NCI-H146 (cell line): ENCODE measurements at regions not wholly inside any gene's neighbourhood (a gene's known extent, or its start where the extent isn't known, plus 50 kb on each side); places are given as distances from the start of the nearest gene placed in this dataset.

Source experiments
- DNase-seq: peaks from one replicate; lab custom pipeline; 2025; lab: John Stamatoyannopoulos, UW

DNA sequence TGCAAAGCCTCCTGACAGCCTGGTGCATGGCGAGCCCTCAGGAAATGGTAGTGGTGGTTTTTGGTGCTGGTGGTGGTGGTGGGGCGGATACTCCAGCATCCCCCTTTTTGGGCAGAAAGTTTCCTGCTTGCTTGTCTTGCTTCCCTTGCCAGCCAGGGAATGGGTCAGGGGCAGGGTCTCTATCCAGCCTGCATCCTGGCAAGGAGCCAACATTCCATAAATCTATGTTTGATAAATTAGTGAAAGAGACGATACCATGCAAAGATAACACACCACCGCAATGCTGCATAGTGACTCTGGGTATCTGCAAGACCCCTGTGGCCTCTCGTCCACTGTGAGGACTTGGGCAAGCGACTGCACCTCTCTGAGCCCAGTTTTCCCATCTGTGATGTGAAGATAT is 246.2 kb downstream of the LRFN2 start:
- DNase-seq, result no peak

GRCh38 chr6:40340196-40340595 is 247.0 kb downstream of the LRFN2 start:
- DNase-seq, result no peak

DNA sequence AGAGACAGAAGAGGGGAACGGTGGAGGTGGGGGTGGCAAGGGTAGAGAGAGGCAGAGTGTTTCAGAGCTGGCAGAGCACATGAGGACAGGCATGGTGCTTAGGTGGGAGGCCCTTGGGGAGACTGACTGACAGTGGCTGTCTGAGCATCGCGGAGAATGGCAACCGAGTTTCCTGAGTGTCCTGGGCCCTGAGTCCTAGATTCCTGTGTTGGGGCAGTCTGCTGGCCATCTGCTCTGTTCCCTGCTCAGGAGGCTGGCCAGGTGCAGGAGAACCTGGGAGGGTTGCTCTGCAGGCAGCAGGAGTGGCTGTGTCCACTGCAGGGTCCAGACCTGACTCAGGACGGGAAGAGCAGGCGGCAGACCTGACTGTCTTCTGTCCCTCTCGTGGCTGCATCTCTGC is 248.9 kb downstream of the LRFN2 start:
- no peak for DNase-seq

- no peak for DNase-seq
These were observed 250.0 kb downstream of the LRFN2 start for GRCh38 chr6:40336940-40337760.

- no peak for DNase-seq
These were observed 250.9 kb downstream of the LRFN2 start for GRCh38 chr6:40336296-40336695.

- no peak for DNase-seq
These were observed 252.5 kb downstream of the LRFN2 start for GRCh38 chr6:40334496-40335270.

DNA sequence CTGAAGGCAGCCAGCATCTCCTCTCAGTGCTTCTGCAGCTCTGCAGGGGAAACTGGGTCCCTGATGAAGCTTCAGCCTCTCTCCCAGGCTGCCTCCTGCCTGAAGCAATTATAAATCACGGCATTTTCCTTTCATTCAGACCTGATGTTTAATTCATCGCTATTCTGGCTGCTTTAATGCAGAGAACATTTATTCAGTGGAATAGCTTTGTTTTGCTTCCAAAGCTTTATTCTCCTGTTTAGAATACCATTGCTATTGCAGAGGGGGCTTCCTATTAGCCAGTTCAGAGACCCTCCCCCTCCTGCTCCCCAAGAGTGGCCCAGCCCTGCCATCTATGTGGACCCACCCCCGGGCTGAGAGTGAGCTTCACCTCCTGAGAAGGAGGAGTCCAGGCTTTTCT is 255.6 kb downstream of the LRFN2 start:
- no peak for DNase-seq

DNA sequence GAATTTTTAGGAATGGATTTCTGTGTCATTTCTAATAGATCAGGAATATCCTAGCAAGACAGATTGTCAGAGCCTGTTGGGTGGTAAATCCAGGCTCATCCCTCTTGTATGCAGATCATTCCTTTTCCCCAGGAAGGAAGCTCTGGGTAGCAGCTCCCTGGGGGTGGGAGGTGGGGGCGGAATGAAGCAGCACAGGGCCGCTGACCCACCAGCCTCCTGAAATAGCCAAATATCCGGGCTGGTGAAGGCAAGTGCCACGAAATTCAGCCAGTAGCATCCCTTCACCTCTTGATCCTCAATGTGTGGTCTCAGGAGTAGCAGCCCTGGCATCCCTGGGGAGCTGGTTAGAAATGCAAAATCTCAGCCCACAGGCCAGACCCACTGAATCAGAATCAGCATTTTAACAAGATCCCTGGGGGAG is 256.9 kb downstream of the LRFN2 start:
- no peak for DNase-seq

GRCh38 chr6:40328986-40329545 is 258.1 kb downstream of the LRFN2 start:
- no peak for DNase-seq

GRCh38 chr6:40328386-40328985 is 258.7 kb downstream of the LRFN2 start:
- DNase-seq, result peak; percentile 56

GRCh38 chr6:40326714-40327421 is 260.3 kb downstream of the LRFN2 start:
- DNase-seq, result peak; percentile 32

GRCh38 chr6:40325791-40326190 is 261.4 kb downstream of the LRFN2 start:
- DNase-seq, result no peak

DNA sequence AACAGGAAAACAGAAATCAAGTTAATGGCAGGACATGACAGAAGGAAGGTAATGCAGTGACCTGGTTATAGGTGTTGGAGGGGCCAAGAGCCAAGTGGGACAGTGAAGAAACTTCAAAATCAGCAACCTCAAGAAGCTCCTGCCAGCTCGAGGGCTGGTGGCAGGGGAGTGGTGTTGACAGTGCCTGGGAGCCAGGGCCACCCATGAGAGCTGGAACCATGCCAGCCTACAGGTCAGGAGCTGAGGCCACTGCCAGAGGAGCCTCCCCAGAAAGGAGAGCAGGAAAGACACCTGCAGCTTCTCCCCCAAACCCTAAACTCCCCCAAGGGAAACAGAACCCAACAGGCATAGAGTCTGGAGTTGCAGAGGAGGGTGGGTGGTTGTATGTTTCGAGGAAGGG is 262.1 kb downstream of the LRFN2 start:
- DNase-seq, result no peak

- no peak for DNase-seq
These were observed 263.1 kb downstream of the LRFN2 start for GRCh38 chr6:40323881-40324634.

- no peak for DNase-seq
These were observed 264.8 kb downstream of the LRFN2 start for GRCh38 chr6:40322336-40322735.

GRCh38 chr6:40321616-40322015 is 265.5 kb downstream of the LRFN2 start:
- no peak for DNase-seq

DNA sequence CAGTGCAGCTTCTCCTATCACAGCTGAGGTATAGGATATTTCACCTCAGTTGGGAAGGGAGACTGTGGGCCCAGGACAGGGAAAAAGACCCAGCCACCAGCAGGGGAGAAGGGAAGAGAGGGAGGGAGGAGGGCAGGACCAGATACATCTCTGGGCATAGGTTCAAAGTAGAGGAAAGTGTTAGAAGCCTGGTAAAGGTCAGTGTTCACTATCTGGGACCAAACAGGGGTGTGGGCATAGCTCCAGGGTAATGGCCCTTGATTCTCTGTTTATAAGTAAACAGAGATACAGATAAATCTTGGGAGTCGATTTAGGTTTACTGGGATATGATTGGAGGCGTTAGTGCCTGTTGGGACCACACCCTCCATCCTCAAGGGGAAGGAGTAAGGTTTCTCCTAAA is 266.2 kb downstream of the LRFN2 start:
- no peak for DNase-seq

DNA sequence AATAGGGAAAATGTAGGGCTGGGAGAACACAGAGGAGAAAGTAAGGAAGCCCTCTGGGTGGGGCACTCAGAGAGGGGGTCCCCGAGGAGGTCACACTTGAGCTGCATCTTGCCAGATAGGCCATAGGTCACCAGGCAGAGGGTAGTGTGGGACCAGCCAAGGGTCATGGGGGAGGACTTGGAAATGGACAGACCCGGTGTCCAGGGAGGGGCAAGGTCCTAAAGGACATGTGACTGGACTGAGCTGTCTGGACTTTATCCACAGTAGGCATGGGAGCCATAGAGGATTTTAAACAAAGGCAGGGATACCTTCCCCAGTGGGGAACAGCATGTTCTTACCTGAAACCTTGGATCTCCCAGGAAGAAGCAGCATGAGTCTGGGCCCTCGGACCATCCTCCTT is 266.7 kb downstream of the LRFN2 start:
- DNase-seq, result no peak

DNA sequence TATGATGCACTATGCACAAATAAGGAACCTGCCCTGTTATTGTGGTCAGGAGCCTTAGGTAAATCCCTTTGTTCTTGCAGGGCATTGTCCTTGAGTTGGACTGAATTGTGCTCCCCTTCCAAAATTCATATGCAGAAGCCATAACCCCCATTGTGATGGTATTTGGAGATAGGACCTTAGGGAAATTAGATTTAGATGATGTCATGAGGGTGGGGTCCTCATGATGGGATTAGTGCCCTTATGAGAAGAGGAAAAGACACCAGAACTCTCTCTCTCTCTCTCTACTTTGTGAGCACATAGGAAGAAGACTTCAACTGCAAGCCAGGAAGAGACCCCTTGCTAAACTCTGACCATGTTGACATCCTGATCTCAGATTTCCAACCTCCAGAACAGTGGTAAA is 268.0 kb downstream of the LRFN2 start:
- no peak for DNase-seq

GRCh38 chr6:40315060-40315459 is 272.1 kb downstream of the LRFN2 start:
- no peak for DNase-seq

- DNase-seq, result no peak
These were observed 273.6 kb downstream of the LRFN2 start for GRCh38 chr6:40313582-40313981.
